HEK293 (cell line): ENCODE measurements at regions not wholly inside any gene's neighbourhood (a gene's known extent, or its start where the extent isn't known, plus 50 kb on each side); places are given as distances from the start of the nearest gene placed in this dataset.

Experiments used
- CTCF ChIA-PET: fragments of 350-600 bp; formaldehyde crosslinking; extraction: SDS; loops from one replicate; lab custom pipeline; 2021; ENCODE audit warnings: antibody characterized with exemption; lab: Yijun Ruan, JAX
- POLR2A ChIA-PET: fragments of 300-600 bp; formaldehyde crosslinking; extraction: SDS; loops from one replicate; lab custom pipeline; 2020; ENCODE audit warnings: antibody characterized with exemption, inconsistent platforms; lab: Yijun Ruan, JAX
- H3K27ac ChIP-seq: fragments of 200-500 bp; sonication (Bioruptor generic); 2 replicates; pipeline ENCODE4 v1.5.1; 2014; ENCODE audit warnings: low read depth, low read length, control low read depth, inconsistent platforms; ENCODE audit errors: extremely low read depth
- H3K36me3 ChIP-seq, 2 experiments: fragments of 200-500 bp in 1 of 2; sonication (Bioruptor generic) in 1 of 2; 1 replicate in 1 of 2; 2 replicates in 1 of 2; pipeline ENCODE4 v1.5.1; 2014 to 2017; ENCODE audit warnings: inconsistent platforms in 2 of 2, low read length in 2 of 2; ENCODE audit not compliant: control insufficient read depth in 2 of 2, insufficient read depth in 1 of 2
- H3K4me1 ChIP-seq: fragments of 200-500 bp; sonication (Bioruptor generic); 2 replicates; pipeline ENCODE4 v1.5.1; 2014; ENCODE audit warnings: mild to moderate bottlenecking, low read length, inconsistent platforms; ENCODE audit not compliant: control insufficient read depth, insufficient read depth
- H3K4me3 ChIP-seq: 2 replicates; pipeline ENCODE4 v1.5.1; 2011; ENCODE audit warnings: low read depth, mild to moderate bottlenecking, control low read depth, low read length, moderate library complexity
- H3K9me3 ChIP-seq: fragments of 200-500 bp; sonication (Bioruptor generic); 2 replicates; pipeline ENCODE4 v1.5.1; 2014; ENCODE audit warnings: low read depth, low read length, inconsistent platforms; ENCODE audit not compliant: control insufficient read depth, insufficient read depth
- BCL11B ChIP-seq: fragments of 450-650 bp; formaldehyde crosslinking; IDR thresholded peaks from 2 replicates; pipeline ENCODE4 v1.5.1; 2016; ENCODE audit warnings: low read depth, missing biosample characterization, missing genetic modification characterization
- EGR2 ChIP-seq: fragments of 450-650 bp; formaldehyde crosslinking; IDR thresholded peaks from 2 replicates; pipeline ENCODE4 v1.5.1; 2016; ENCODE audit warnings: low read depth, missing biosample characterization, missing genetic modification characterization
- FEZF1 ChIP-seq: fragments of 450-650 bp; formaldehyde crosslinking; IDR thresholded peaks from 2 replicates; pipeline ENCODE4 v1.5.1; 2016; ENCODE audit warnings: missing biosample characterization, missing genetic modification characterization
- GLIS2 ChIP-seq: fragments of 450-650 bp; formaldehyde crosslinking; IDR thresholded peaks from 2 replicates; pipeline ENCODE4 v1.5.1; 2016; ENCODE audit warnings: missing biosample characterization, missing genetic modification characterization
- HOXA7 ChIP-seq: sonication (generic); formaldehyde crosslinking; IDR thresholded peaks from 2 replicates; pipeline ENCODE4 v1.8.1; 2022; ENCODE audit warnings: missing genetic modification reagents, borderline replicate concordance
- KLF17 ChIP-seq: fragments of 450-650 bp; formaldehyde crosslinking; IDR thresholded peaks from 2 replicates; pipeline ENCODE4 v1.5.1; 2016; ENCODE audit warnings: missing biosample characterization, missing genetic modification characterization
- KLF7 ChIP-seq: fragments of 450-650 bp; formaldehyde crosslinking; IDR thresholded peaks from 2 replicates; pipeline ENCODE4 v1.5.1; 2016; ENCODE audit warnings: missing biosample characterization, missing genetic modification characterization, borderline replicate concordance
- KLF9 ChIP-seq: fragments of 450-650 bp; formaldehyde crosslinking; IDR thresholded peaks from 2 replicates; pipeline ENCODE4 v1.5.1; 2016; ENCODE audit warnings: missing biosample characterization, missing genetic modification characterization, low read depth
- RBAK ChIP-seq: fragments of 450-650 bp; formaldehyde crosslinking; IDR thresholded peaks from 2 replicates; pipeline ENCODE4 v1.5.1; 2016; ENCODE audit warnings: missing biosample characterization, missing genetic modification characterization
- SCRT2 ChIP-seq: fragments of 450-650 bp; formaldehyde crosslinking; IDR thresholded peaks from 2 replicates; pipeline ENCODE4 v1.5.1; 2016; ENCODE audit warnings: missing biosample characterization, missing genetic modification characterization
- ZBTB21 ChIP-seq: fragments of 450-650 bp; formaldehyde crosslinking; IDR thresholded peaks from 2 replicates; pipeline ENCODE4 v1.5.1; 2017; ENCODE audit warnings: missing biosample characterization, missing genetic modification characterization
- ZBTB7A ChIP-seq: fragments of 450-650 bp; formaldehyde crosslinking; IDR thresholded peaks from 2 replicates; pipeline ENCODE4 v1.5.1; 2016; ENCODE audit warnings: low read depth, missing biosample characterization, missing genetic modification characterization
- ZFP41 ChIP-seq: fragments of 450-650 bp; formaldehyde crosslinking; IDR thresholded peaks from 2 replicates; pipeline ENCODE4 v1.5.1; 2016; ENCODE audit warnings: missing biosample characterization, missing genetic modification characterization, borderline replicate concordance
- ZNF155 ChIP-seq: fragments of 450-650 bp; formaldehyde crosslinking; IDR thresholded peaks from 2 replicates; pipeline ENCODE4 v1.5.1; 2016; ENCODE audit warnings: missing biosample characterization, missing genetic modification characterization
- ZNF211 ChIP-seq: fragments of 450-650 bp; formaldehyde crosslinking; IDR thresholded peaks from 2 replicates; pipeline ENCODE4 v1.5.1; 2016; ENCODE audit warnings: low read depth, missing biosample characterization, missing genetic modification characterization
- ZNF239 ChIP-seq: fragments of 450-650 bp; formaldehyde crosslinking; IDR thresholded peaks from 2 replicates; pipeline ENCODE4 v1.5.1; 2016; ENCODE audit warnings: missing biosample characterization, missing genetic modification characterization
- ZNF266 ChIP-seq: fragments of 450-650 bp; formaldehyde crosslinking; IDR thresholded peaks from 2 replicates; pipeline ENCODE4 v1.5.1; 2016; ENCODE audit warnings: missing biosample characterization, missing genetic modification characterization, low read depth
- ZNF311 ChIP-seq: fragments of 450-650 bp; formaldehyde crosslinking; IDR thresholded peaks from 2 replicates; pipeline ENCODE4 v1.5.1; 2017; ENCODE audit warnings: missing biosample characterization, missing genetic modification characterization, borderline replicate concordance
- ZNF335 ChIP-seq: fragments of 450-650 bp; formaldehyde crosslinking; conservative IDR thresholded peaks from 2 replicates; pipeline ENCODE4 v1.5.1; 2016; ENCODE audit warnings: missing biosample characterization, missing genetic modification characterization
- ZNF404 ChIP-seq: fragments of 450-650 bp; formaldehyde crosslinking; IDR thresholded peaks from 2 replicates; pipeline ENCODE4 v1.5.1; 2017; ENCODE audit warnings: missing biosample characterization, missing genetic modification characterization
- ZNF529 ChIP-seq: fragments of 450-650 bp; formaldehyde crosslinking; IDR thresholded peaks from 2 replicates; pipeline ENCODE4 v1.5.1; 2017; ENCODE audit warnings: missing genetic modification characterization, missing biosample characterization; ENCODE audit not compliant: insufficient replicate concordance
- ZNF530 ChIP-seq: fragments of 450-650 bp; formaldehyde crosslinking; IDR thresholded peaks from 2 replicates; pipeline ENCODE4 v1.5.1; 2016; ENCODE audit warnings: low read depth, missing biosample characterization, missing genetic modification characterization
- ZNF561 ChIP-seq: fragments of 450-650 bp; IDR thresholded peaks from 2 replicates; pipeline ENCODE4 v1.5.1; 2018; ENCODE audit warnings: missing biosample characterization, missing genetic modification characterization, borderline replicate concordance
- ZNF654 ChIP-seq: fragments of 450-650 bp; formaldehyde crosslinking; IDR thresholded peaks from 2 replicates; pipeline ENCODE4 v1.5.1; 2016; ENCODE audit warnings: low read depth, missing biosample characterization, missing genetic modification characterization
- ZNF768 ChIP-seq: fragments of 450-650 bp; formaldehyde crosslinking; IDR thresholded peaks from 2 replicates; pipeline ENCODE4 v1.5.1; 2018; ENCODE audit warnings: missing biosample characterization, mild to moderate bottlenecking, missing genetic modification characterization
- ZNF830 ChIP-seq: fragments of 450-650 bp; IDR thresholded peaks from 2 replicates; pipeline ENCODE4 v1.5.0; 2018; ENCODE audit warnings: missing biosample characterization, missing genetic modification characterization, low read depth, mild to moderate bottlenecking, moderate library complexity
- ZNF837 ChIP-seq: fragments of 450-650 bp; formaldehyde crosslinking; IDR thresholded peaks from 2 replicates; pipeline ENCODE4 v1.5.1; 2016; ENCODE audit warnings: missing biosample characterization, missing genetic modification characterization
- ZNF843 ChIP-seq: fragments of 450-650 bp; formaldehyde crosslinking; IDR thresholded peaks from 2 replicates; pipeline ENCODE4 v1.5.1; 2016; ENCODE audit warnings: missing biosample characterization, missing genetic modification characterization
- ZSCAN4 ChIP-seq: fragments of 450-650 bp; formaldehyde crosslinking; IDR thresholded peaks from 2 replicates; pipeline ENCODE4 v1.5.1; 2017; ENCODE audit warnings: missing biosample characterization, missing genetic modification characterization
- TF ChIP-seq, protein P1 (sequence below): fragments of 450-650 bp; formaldehyde crosslinking; optimal IDR thresholded peaks from 2 replicates; pipeline ENCODE3; 2016; ENCODE audit warnings: missing biosample characterization, mild to moderate bottlenecking, missing genetic modification characterization

- H3K9me3 ChIP-seq: peaks cover under 1% of the 10 kb centered on the region; the same call in 1 of the 2 replicates
- no peaks in the 10 kb centered on the region for H3K36me3 ChIP-seq
- POLR2A ChIA-PET: no interaction called here
- CTCF ChIA-PET: no interaction called here
- no peak overlapping the region for H3K4me3 ChIP-seq
- no peak overlapping the region for H3K27ac ChIP-seq
- H3K4me1 ChIP-seq: no peaks in the 10 kb centered on the region
- TF ChIP-seq ZNF211 (tag by site-specific recombination): no peak
- no peak for TF ChIP-seq RBAK (tag by site-specific recombination)
- no peak for TF ChIP-seq ZNF311 (tag by site-specific recombination)
- no peak for TF ChIP-seq ZNF266 (tag by site-specific recombination)
Measured at GRCh38 chr21:19123053-19123452, 719.5 kb upstream of the TMPRSS15 start.

- TF ChIP-seq ZNF768 (tag by site-specific recombination) (no peak), ZNF239 (no peak), ZNF404 (tag by site-specific recombination) (no peak), KLF17 (no peak), ZSCAN4 (no peak), ZNF654 (tag by site-specific recombination) (no peak), ZNF155 (tag by site-specific recombination) (no peak), ZNF837 (tag by site-specific recombination) (no peak), ZNF335 (tag by site-specific recombination) (no peak), KLF9 (tag by site-specific recombination) (no peak), EGR2 (no peak), SCRT2 (tag by site-specific recombination) (no peak), GLIS2 (tag by site-specific recombination) (no peak), ZBTB21 (tag by site-specific recombination) (no peak), FEZF1 (tag by site-specific recombination) (no peak), BCL11B (no peak), ZNF529 (no peak), KLF7 (tag by site-specific recombination) (no peak)
- Histone ChIP-seq H3K4me3 (no peak overlapping the region), H3K36me3 (no peaks in the 10 kb centered on the region), H3K9me3 (no peaks in the 10 kb centered on the region; the same call in 1 of the 2 replicates), H3K4me1 (no peaks in the 10 kb centered on the region), H3K27ac (no peak overlapping the region)
- ChIA-PET POLR2A (no interaction called here), CTCF (no interaction called here)
Measured at GRCh38 chr21:19123525-19123924, 719.9 kb upstream of the TMPRSS15 start.

DNA sequence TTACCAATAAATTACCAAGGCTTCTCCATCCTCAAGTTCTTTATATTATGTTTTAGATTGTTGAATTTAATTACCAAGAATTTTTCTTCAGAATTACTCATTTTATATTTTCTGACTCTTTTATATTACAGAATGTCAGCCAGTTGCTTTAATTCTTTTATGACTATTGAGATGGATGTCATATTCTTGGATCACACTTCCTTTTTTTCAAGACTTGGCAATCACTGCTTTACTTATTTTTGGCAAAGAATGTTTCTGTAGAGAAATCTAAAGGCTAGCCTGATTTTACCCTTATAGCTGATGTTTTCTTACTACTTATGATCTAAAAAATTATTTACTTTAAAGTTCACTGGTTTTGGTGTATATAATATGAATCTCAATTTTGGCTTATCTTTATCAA, 721.1 kb upstream of the TMPRSS15 start:
- Histone ChIP-seq H3K27ac (no peak overlapping the region), H3K4me1 (no peaks in the 10 kb centered on the region), H3K9me3 (no peaks in the 10 kb centered on the region; the same call in 1 of the 2 replicates), H3K4me3 (no peak overlapping the region), H3K36me3 (no peaks in the 10 kb centered on the region)
- ChIA-PET POLR2A (no interaction called here), CTCF (no interaction called here)
- TF ChIP-seq ZBTB7A (tag by site-specific recombination) (no peak), KLF7 (tag by site-specific recombination) (no peak), ZNF561 (tag by site-specific recombination) (no peak), ZNF530 (tag by site-specific recombination) (no peak), ZFP41 (no peak), ZNF830 (no peak), ZNF843 (no peak), ZSCAN4 (no peak), HOXA7 (CRISPR knock-in tag) (no peak)
- TF ChIP-seq, protein P1, sequence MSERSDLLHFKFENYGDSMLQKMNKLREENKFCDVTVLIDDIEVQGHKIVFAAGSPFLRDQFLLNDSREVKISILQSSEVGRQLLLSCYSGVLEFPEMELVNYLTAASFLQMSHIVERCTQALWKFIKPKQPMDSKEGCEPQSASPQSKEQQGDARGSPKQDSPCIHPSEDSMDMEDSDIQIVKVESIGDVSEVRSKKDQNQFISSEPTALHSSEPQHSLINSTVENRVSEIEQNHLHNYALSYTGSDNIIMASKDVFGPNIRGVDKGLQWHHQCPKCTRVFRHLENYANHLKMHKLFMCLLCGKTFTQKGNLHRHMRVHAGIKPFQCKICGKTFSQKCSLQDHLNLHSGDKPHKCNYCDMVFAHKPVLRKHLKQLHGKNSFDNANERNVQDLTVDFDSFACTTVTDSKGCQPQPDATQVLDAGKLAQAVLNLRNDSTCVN (tag by site-specific recombination): no peak
